K562 (cell line): ENCODE measurements at regions not wholly inside any gene's neighbourhood (a gene's known extent, or its start where the extent isn't known, plus 50 kb on each side); places are given as distances from the start of the nearest gene placed in this dataset.
A peak's percentile ranks its signal among the peaks of the same experiment; 100 is the strongest.

ENCODE experiments used
- ADNP ChIP-seq: fragments of 200-800 bp; sonication (Bioruptor generic); IDR thresholded peaks from 2 replicates; pipeline ENCODE4 v1.6.1; 2016; ENCODE audit warnings: missing genetic modification characterization, missing compliant biosample characterization
- ARID3A ChIP-seq: IDR thresholded peaks from 2 replicates; pipeline ENCODE4 v1.6.1; 2012; ENCODE audit warnings: low read depth, low read length, improper control_type of control experiment, borderline replicate concordance
- CBFB ChIP-seq: sonication (generic); formaldehyde crosslinking; IDR thresholded peaks from 2 replicates; pipeline ENCODE4 v1.4.0; 2020; ENCODE audit warnings: mild to moderate bottlenecking, missing genetic modification reagents
- CBX8 ChIP-seq: fragments of 200-600 bp; sonication (generic); IDR thresholded peaks from 2 replicates; pipeline ENCODE4 v1.6.1; 2012; ENCODE audit warnings: borderline replicate concordance, mixed run types, low read depth, mild to moderate bottlenecking, moderate library complexity, mixed read lengths, low read length, control low read depth, inconsistent platforms; ENCODE audit not compliant: poor library complexity, severe bottlenecking; ENCODE audit errors: extremely low read depth
- ELF4 ChIP-seq: fragments of 450-650 bp; formaldehyde crosslinking; IDR thresholded peaks from 2 replicates; pipeline ENCODE4 v1.4.0; 2022; ENCODE audit warnings: missing genetic modification characterization
- HSF4 ChIP-seq: fragments of 250-450 bp; sonication (Bioruptor Pico); IDR thresholded peaks from 2 replicates; pipeline ENCODE4 v2.1.2; 2022; ENCODE audit warnings: mild to moderate bottlenecking, moderate library complexity, borderline replicate concordance
- NCOA2 ChIP-seq, 2 experiments: fragments of 450-650 bp; IDR thresholded peaks; 2 replicates each; pipeline ENCODE4 v1.6.1; 2018; ENCODE audit warnings: mild to moderate bottlenecking in 2 of 2, moderate library complexity in 1 of 2; ENCODE audit not compliant: partially characterized antibody in 2 of 2
- PHF8 ChIP-seq: fragments of 200-600 bp; sonication (generic); IDR thresholded peaks from 2 replicates; pipeline ENCODE4 v1.6.1; 2012; ENCODE audit warnings: mixed run types, mild to moderate bottlenecking, inconsistent platforms, low read length, moderate library complexity, borderline replicate concordance
- POLR2AphosphoS2 ChIP-seq: IDR thresholded peaks from 2 replicates; pipeline ENCODE4 v1.6.1; 2012; ENCODE audit warnings: low read length, improper control_type of control experiment
- RAD21 ChIP-seq, 2 experiments: fragments of 250-450 bp in 1 of 2; fragments of 450-650 bp in 1 of 2; sonication (Bioruptor Pico) in 1 of 2; formaldehyde crosslinking in 1 of 2; IDR thresholded peaks in 1 of 2; conservative IDR thresholded peaks in 1 of 2; 2 replicates each; pipeline versions ENCODE4 v1.4.0 to v1.8.0; 2020 to 2022; ENCODE audit warnings: mild to moderate bottlenecking in 2 of 2, moderate library complexity in 1 of 2
- SAFB ChIP-seq: fragments of 200-400 bp; formaldehyde crosslinking; IDR thresholded peaks from 2 replicates; pipeline ENCODE4 v1.6.1; 2017; ENCODE audit warnings: low read depth, low read length, borderline replicate concordance
- SMAD4 ChIP-seq: fragments of 250-450 bp; sonication (Bioruptor Pico); conservative IDR thresholded peaks from 2 replicates; pipeline ENCODE4 v1.8.0; 2021; ENCODE audit warnings: inconsistent platforms, mild to moderate bottlenecking, moderate library complexity
- SMARCA5 ChIP-seq: fragments of 450-650 bp; IDR thresholded peaks from 2 replicates; pipeline ENCODE4 v1.6.1; 2016
- ZBTB11 ChIP-seq, 3 experiments: fragments of 200-800 bp in 1 of 3; fragments of 250-450 bp in 1 of 3; fragments of 450-650 bp in 1 of 3; sonication (Bioruptor Pico) in 1 of 3; sonication (Bioruptor generic) in 1 of 3; formaldehyde crosslinking in 1 of 3; IDR thresholded peaks; 2 replicates each; pipeline versions ENCODE4 v1.6.1 to v1.8.0; 2016 to 2022; ENCODE audit warnings: mild to moderate bottlenecking in 2 of 3, missing genetic modification characterization in 2 of 3, missing compliant biosample characterization in 1 of 3, moderate library complexity in 1 of 3
- ZEB2 ChIP-seq: fragments of 450-650 bp; IDR thresholded peaks from 2 replicates; pipeline ENCODE4 v1.6.1; 2016
- ZKSCAN8 ChIP-seq: fragments of 200-800 bp; sonication (Bioruptor generic); IDR thresholded peaks from 2 replicates; pipeline ENCODE4 v1.6.1; 2016; ENCODE audit warnings: missing genetic modification characterization, missing compliant biosample characterization
- ZNF766 ChIP-seq: fragments of 200-800 bp; sonication (Bioruptor generic); conservative IDR thresholded peaks from 2 replicates; pipeline ENCODE4 v1.6.1; 2016; ENCODE audit warnings: missing genetic modification characterization, missing compliant biosample characterization
- TF ChIP-seq, protein P1 (sequence below): fragments of 450-650 bp; IDR thresholded peaks from 2 replicates; pipeline ENCODE4 v1.6.1; 2018; ENCODE audit warnings: mild to moderate bottlenecking, low read depth; ENCODE audit not compliant: partially characterized antibody
- TF ChIP-seq, protein P2 (sequence below): sonication (generic); formaldehyde crosslinking; IDR thresholded peaks from 2 replicates; pipeline ENCODE4 v1.8.0; 2022; ENCODE audit warnings: mild to moderate bottlenecking, missing genetic modification reagents

DNA sequence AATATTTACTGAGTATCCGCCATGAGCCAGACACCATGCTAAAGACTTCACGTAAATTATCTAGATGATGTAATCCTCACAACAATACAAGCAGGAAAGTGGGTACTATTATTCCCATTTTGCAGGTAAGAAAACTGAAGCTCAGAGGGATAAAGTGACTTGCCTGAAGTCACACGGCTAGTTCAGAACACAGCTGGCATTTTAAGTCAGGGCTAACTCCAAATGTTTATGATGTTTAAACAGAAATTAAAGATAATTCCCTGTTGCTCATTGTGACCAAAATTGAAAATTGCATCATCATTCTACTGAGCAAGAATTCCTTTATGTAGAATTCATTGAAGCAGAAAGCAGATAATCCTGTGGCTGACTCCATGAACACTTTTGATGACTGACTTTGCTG lies 71.3 kb upstream of the STXBP5 start (continued):
- TF ChIP-seq, protein P1, sequence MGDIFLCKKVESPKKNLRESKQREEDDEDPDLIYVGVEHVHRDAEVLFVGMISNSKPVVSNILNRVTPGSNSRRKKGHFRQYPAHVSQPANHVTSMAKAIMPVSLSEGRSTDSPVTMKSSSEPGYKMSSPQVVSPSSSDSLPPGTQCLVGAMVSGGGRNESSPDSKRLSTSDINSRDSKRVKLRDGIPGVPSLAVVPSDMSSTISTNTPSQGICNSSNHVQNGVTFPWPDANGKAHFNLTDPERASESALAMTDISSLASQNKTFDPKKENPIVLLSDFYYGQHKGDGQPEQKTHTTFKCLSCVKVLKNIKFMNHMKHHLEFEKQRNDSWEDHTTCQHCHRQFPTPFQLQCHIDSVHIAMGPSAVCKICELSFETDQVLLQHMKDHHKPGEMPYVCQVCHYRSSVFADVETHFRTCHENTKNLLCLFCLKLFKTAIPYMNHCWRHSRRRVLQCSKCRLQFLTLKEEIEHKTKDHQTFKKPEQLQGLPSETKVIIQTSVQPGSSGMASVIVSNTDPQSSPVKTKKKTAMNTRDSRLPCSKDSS: no peak
- no peak for TF ChIP-seq SAFB
- no peak for TF ChIP-seq RAD21 (CRISPR knock-in tag; conservative IDR thresholded peaks at IDR 0.05 in 1 of 2, IDR thresholded peaks at IDR 0.05 in 1 of 2)
- no peak for TF ChIP-seq ELF4 (CRISPR knock-in tag)
- no peak for TF ChIP-seq ZBTB11 (CRISPR knock-in tag; IDR thresholded peaks at IDR 0.05)
- TF ChIP-seq CBX8: no peak
- 0 out of 2 replicates have a peak, but pooled peaks have one; percentile 37 for TF ChIP-seq ZNF766 (CRISPR knock-in tag)
- no peak for TF ChIP-seq NCOA2 (IDR thresholded peaks at IDR 0.05; ENCODE audit: partially characterized antibody in 2 of 2)
- peak; percentile 90 for TF ChIP-seq ADNP (tag)
- TF ChIP-seq POLR2AphosphoS2: no peak
- no peak for TF ChIP-seq ARID3A
- TF ChIP-seq SMAD4 (CRISPR knock-in tag): peak; percentile 62
- TF ChIP-seq ZEB2: no peak
- TF ChIP-seq HSF4 (CRISPR knock-in tag): no peak; the same call in 1 of the 2 replicates
- no peak for TF ChIP-seq CBFB (CRISPR knock-in tag)
- no peak for TF ChIP-seq SMARCA5
- TF ChIP-seq, protein P2, sequence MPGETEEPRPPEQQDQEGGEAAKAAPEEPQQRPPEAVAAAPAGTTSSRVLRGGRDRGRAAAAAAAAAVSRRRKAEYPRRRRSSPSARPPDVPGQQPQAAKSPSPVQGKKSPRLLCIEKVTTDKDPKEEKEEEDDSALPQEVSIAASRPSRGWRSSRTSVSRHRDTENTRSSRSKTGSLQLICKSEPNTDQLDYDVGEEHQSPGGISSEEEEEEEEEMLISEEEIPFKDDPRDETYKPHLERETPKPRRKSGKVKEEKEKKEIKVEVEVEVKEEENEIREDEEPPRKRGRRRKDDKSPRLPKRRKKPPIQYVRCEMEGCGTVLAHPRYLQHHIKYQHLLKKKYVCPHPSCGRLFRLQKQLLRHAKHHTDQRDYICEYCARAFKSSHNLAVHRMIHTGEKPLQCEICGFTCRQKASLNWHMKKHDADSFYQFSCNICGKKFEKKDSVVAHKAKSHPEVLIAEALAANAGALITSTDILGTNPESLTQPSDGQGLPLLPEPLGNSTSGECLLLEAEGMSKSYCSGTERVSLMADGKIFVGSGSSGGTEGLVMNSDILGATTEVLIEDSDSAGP: no peak
- no peak for TF ChIP-seq PHF8
- no peak for TF ChIP-seq ZKSCAN8 (CRISPR knock-in tag)
